ENCODE measurements at regions not wholly inside any gene's neighbourhood (a gene's known extent, or its start where the extent isn't known, plus 50 kb on each side); places are given as distances from the start of the nearest gene placed in this dataset.
"Not testable (repeated sequence)": the region's sequence is repeated elsewhere in the genome, so short reads cannot be mapped to it uniquely, and the experiment has no call there.

DNA sequence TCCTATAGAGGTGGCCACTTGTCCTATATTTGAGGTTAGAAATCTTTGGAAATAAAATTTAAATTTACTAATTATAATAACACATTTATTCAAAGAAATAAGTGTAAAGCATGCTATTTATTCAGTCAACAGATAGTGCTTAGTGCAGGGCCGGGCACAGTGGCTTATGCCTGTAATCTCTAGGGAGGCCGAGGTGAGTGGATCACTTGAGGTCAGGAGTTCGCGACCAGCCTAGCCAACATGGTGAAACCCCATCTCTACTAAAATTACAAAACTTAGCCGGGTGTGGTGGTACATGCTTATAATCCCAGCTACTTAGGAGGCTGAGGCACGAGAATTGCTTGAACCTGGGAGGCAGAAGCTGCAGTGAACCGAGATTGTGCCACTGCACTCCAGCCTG is 70.4 kb upstream of the ADGRL2 start:
- H3K18ac ChIP-seq (ENCODE audit: extremely low read depth, low read length); H2BK12ac ChIP-seq (ENCODE audit: low read depth, low read length); POLR2A ChIA-PET (ENCODE audit: partially characterized antibody); H2BK20ac ChIP-seq (ENCODE audit: low read length); H4K91ac ChIP-seq (replicated peaks; ENCODE audit: insufficient read length, low read length); H3K27ac ChIP-seq (ENCODE audit: low read depth, low read length); H3K4me2 ChIP-seq (ENCODE audit: insufficient read depth in 1 of 2, low read depth in 2 of 2, low read length in 2 of 2); H2AK5ac ChIP-seq (ENCODE audit: low read depth, low read length); H4K8ac ChIP-seq (ENCODE audit: extremely low read depth, insufficient read depth, low read length); H3K27me3 ChIP-seq (replicated peaks in 1 of 4; ENCODE audit: control insufficient read depth in 3 of 4, extremely low read depth in 1 of 4, insufficient read depth in 3 of 4, low read length in 3 of 4); H3K79me1 ChIP-seq (ENCODE audit: low read depth, low read length); H3K23ac ChIP-seq (ENCODE audit: insufficient read length); H4K20me1 ChIP-seq (replicated peaks in 1 of 2; ENCODE audit: control insufficient read depth in 1 of 2, insufficient read depth in 2 of 2, low read length in 2 of 2); H2BK5ac ChIP-seq (ENCODE audit: low read depth, low read length); H3K79me2 ChIP-seq (ENCODE audit: control insufficient read depth in 1 of 2, insufficient read depth in 2 of 2, low read length in 2 of 2); H4K5ac ChIP-seq (ENCODE audit: insufficient read length, low read depth, low read length); H3K4ac ChIP-seq (replicated peaks; ENCODE audit: insufficient read length, low read depth, low read length); H3K23me2 ChIP-seq (ENCODE audit: low read depth, low read length); H3K56ac ChIP-seq (replicated peaks; ENCODE audit: insufficient read length, low read depth, low read length); H3K9ac ChIP-seq (replicated peaks in 1 of 4; ENCODE audit: extremely low read depth in 1 of 4, low read depth in 3 of 4, low read length in 3 of 4); H3K9me3 ChIP-seq (ENCODE audit: insufficient read depth in 2 of 2, low read depth in 1 of 2, low read length in 1 of 2); H3K14ac ChIP-seq (ENCODE audit: insufficient read length); H3K4me1 ChIP-seq (replicated peaks in 1 of 4; ENCODE audit: control insufficient read depth in 3 of 4, insufficient read depth in 4 of 4, low read length in 3 of 4); H3K36me3 ChIP-seq (ENCODE audit: control insufficient read depth in 2 of 4, insufficient read depth in 4 of 4, low read length in 3 of 4); DNase-seq (ENCODE audit: low read depth in 1 of 2, low spot score in 2 of 2); H2BK120ac ChIP-seq (replicated peaks; ENCODE audit: low read depth, low read length); H3K4me3 ChIP-seq (ENCODE audit: extremely low read depth in 1 of 4, insufficient read depth in 2 of 4, low read depth in 3 of 4, low read length in 4 of 4); H2BK15ac ChIP-seq (ENCODE audit: low read length); FAIRE-seq; H2AFZ ChIP-seq (ENCODE audit: low read length): not testable (repeated sequence)
- 90% methylated on average over 7 of the region's 7 CpGs; no CpG with 5 or more reads in 1 of the 2 experiments for WGBS, 2 experiments (ENCODE audit: extremely low coverage in 1 of 2, insufficient coverage in 1 of 2, insufficient read length in 1 of 2, insufficient replicate concordance in 2 of 2, low coverage in 1 of 2, low lambda C conversion rate in 2 of 2, missing lambda C conversion rate in 1 of 2)
- CTCF ChIA-PET (ENCODE audit: partially characterized antibody) = interaction anchor here (0.7 kb wide), 1 partner anchor 30 kb away, joined by 5 read pairs; no protein-coding TSS in a partner anchor

Data from H1 (cell line).